Stimulated activated naive B cell treated with anti-CD40 and anti-IgM and Interleukin-4, amounts not matched to agents 10 μg/mL and 1 μg/mL and 100 μg/mL, for 72 hours (primary cell): ENCODE measurements at regions not wholly inside any gene's neighbourhood (a gene's known extent, or its start where the extent isn't known, plus 50 kb on each side); places are given as distances from the start of the nearest gene placed in this dataset.

Experiments used
- ATAC-seq, 2 donors: fragments of 150-1000 bp; cut with Tn5 transposase; replicated peaks; 2 replicates each; pipeline ENCODE4 v1.10.0; 2021; ENCODE audit warnings: moderate library complexity in 1 of 2
- DNase-seq: peaks from one replicate; pipeline ENCODE4 v3.0.0; 2021
- H3K27ac Mint-ChIP-seq: one replicate; pipeline ENCODE4 v1.8.0; 2022; ENCODE audit warnings: mild to moderate bottlenecking, mixed read lengths
- H3K27me3 Mint-ChIP-seq, 2 donors: one replicate each; pipeline ENCODE4 v1.8.0; 2022; ENCODE audit warnings: mixed read lengths in 2 of 2
- H3K36me3 Mint-ChIP-seq, 2 donors: one replicate each; pipeline ENCODE4 v1.8.0; 2022; ENCODE audit warnings: mixed read lengths in 2 of 2, mild to moderate bottlenecking in 1 of 2
- H3K4me1 Mint-ChIP-seq, 2 donors: one replicate each; pipeline ENCODE4 v1.8.0; 2022; ENCODE audit warnings: mixed read lengths in 2 of 2, mild to moderate bottlenecking in 1 of 2
- H3K4me3 Mint-ChIP-seq, 2 donors: one replicate each; pipeline ENCODE4 v1.8.0; 2022; ENCODE audit warnings: mild to moderate bottlenecking in 2 of 2, mixed read lengths in 2 of 2, moderate library complexity in 1 of 2
- H3K9me3 Mint-ChIP-seq, 2 donors: one replicate each; pipeline ENCODE4 v1.8.0; 2022; ENCODE audit warnings: mixed read lengths in 2 of 2, mild to moderate bottlenecking in 1 of 2

DNA sequence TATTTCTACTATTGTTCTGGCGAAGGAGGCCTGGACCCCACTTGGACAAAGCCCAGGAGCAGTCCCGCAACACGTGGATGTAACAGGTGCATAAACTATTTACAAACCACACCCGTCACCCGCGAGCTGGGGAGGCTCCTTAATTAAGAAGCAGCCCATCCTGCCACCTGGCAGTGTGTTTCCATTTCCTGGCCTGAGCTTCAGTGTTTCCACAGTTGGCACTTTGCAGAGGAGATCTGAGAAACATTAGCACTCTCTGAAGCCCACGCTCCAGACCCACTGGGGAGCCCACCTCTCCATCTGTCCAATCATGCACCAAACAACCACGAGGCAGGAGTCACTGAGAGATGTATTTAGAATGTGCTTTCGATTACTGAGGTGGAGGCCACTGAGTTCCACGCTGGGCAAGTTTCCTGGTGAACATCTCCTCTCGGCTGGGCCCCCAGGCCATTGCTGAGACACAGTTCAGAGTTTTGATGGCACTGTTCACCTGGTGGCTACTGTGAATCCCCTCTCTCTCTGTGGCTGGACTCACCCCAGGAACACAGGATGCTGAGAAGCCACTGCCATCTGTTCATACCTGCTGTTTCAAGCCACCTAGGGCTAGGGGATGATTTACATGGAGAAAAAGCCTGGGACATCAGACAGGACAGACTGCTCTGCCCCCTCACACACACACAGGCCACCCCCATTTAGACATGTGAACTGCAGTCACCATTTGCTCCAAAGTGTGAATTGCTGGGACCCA lies 129.1 kb downstream of the AIPL1 start:
- H3K27ac Mint-ChIP-seq: no peak overlapping the region
- ATAC-seq: no peak
- H3K27me3 Mint-ChIP-seq: peaks cover 34 to 40% of the 10 kb centered on the region in 2 donors
- no peak overlapping the region for H3K4me3 Mint-ChIP-seq
- no peaks in the 10 kb centered on the region for H3K4me1 Mint-ChIP-seq
- H3K36me3 Mint-ChIP-seq: no peaks in the 10 kb centered on the region
- H3K9me3 Mint-ChIP-seq: no peaks in the 10 kb centered on the region
- no peak for DNase-seq

DNA sequence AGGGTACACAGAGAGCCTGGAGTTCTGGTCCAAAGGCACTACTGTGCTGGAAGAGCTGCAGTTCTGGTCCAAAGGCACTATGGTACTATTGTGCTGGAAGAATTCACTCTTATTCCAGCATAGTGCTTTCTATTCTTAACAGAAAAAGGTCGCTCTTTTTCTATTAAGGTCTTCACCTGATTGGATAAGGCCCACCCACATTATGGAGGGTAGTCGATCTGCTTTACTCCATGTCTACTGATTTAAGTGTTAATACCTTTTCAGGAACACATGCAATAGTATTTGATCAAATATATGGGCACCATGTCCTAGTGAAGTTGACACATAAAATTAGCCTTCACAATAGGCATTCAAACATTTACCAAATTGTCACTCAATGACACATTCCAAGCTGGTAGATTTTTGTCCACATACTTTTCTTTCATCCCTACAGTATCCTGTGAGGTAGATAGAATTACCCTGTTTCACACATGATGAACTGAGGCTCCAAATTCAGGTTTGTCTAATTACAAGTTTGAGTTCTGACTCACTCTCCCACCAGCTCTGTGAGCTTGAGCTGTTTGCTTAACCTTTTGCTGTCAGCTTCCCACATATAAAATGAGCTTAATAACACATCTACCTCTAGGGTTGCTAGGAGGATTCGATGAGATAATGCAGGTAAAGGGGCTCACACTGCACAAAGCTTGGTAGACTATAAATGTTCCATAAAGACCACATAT lies 129.9 kb downstream of the AIPL1 start:
- no peak for DNase-seq
- no peak overlapping the region for H3K27ac Mint-ChIP-seq
- no peak for ATAC-seq
- peaks cover 30 to 32% of the 10 kb centered on the region in 2 donors for H3K27me3 Mint-ChIP-seq
- H3K9me3 Mint-ChIP-seq: no peaks in the 10 kb centered on the region
- no peak overlapping the region for H3K4me3 Mint-ChIP-seq
- H3K36me3 Mint-ChIP-seq: no peaks in the 10 kb centered on the region
- no peaks in the 10 kb centered on the region for H3K4me1 Mint-ChIP-seq

DNA sequence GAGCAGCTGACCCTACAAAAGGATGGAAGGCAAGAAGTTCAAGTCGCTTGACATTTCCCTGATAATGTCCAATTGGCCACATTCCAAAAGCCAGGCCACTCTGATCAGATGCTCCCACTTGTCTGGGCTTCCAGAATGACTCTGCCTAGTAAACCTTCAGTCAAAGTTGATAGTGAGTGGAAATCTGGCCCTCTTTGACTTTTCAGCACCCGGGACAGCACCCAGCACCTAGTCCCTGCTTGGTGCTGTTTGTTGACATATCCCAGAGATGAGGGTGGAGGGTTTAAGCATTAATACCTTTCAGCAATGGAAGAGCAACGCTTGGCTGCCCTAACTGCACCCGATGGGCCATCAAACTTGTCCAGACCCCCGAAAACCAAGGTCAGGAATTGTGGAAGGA lies 131.3 kb downstream of the AIPL1 start:
- no peak for DNase-seq
- Mint-ChIP-seq H3K36me3 (no peaks in the 10 kb centered on the region), H3K4me1 (no peaks in the 10 kb centered on the region), H3K27ac (no peak overlapping the region), H3K4me3 (no peak overlapping the region), H3K27me3 (peaks cover 25 to 35% of the 10 kb centered on the region in 2 donors), H3K9me3 (no peaks in the 10 kb centered on the region)
- ATAC-seq: no peak

DNA sequence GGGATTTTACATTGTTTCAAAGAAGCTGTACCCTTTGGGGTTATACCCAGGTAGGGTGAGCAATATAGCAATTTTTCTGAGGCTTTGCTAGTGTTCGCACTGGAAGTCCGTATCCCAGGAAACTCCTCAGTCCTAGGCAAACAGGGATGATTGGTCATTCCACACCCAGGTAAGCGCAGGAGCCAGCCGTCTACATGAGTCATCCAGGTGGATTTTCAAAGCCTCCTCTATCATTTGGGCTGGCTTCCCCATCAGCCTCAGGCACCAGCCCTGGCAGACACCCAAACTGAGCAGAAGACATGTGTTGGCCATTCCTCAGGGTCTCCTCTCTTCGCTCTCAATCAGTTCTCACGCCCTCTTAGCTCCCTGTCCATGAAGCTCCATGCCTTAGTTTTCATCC lies 135.6 kb downstream of the AIPL1 start:
- H3K27ac Mint-ChIP-seq: no peak overlapping the region
- H3K9me3 Mint-ChIP-seq: no peaks in the 10 kb centered on the region
- H3K36me3 Mint-ChIP-seq: no peaks in the 10 kb centered on the region
- H3K27me3 Mint-ChIP-seq: peaks cover 23 to 26% of the 10 kb centered on the region in 2 donors
- no peaks in the 10 kb centered on the region for H3K4me1 Mint-ChIP-seq
- DNase-seq (no peak), ATAC-seq (no peak)
- H3K4me3 Mint-ChIP-seq: no peak overlapping the region

DNA sequence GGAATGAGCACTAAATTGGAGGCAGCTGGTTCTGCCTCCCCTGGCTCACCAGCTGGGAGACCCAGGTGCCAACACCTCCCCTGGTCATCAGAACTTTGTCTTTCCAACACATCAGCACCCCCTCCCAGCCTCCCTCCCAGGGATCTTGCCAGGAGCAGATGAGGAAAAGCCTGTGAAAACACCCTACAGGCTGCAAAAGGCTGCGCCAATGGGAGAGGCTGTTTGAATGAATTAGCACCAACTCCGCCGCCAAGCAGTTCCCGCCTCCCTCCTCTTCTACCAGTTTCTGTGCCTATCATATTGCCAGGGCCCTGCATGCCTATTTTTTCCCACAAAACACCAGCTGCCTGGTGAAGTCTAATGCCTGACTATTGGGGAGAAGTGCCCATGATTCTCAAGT lies 137.0 kb downstream of the AIPL1 start:
- Mint-ChIP-seq H3K9me3 (no peaks in the 10 kb centered on the region), H3K36me3 (no peaks in the 10 kb centered on the region), H3K4me3 (no peak overlapping the region), H3K4me1 (no peaks in the 10 kb centered on the region), H3K27ac (no peak overlapping the region), H3K27me3 (peaks cover 18 to 26% of the 10 kb centered on the region in 2 donors)
- ATAC-seq (no peak), DNase-seq (no peak)

DNA sequence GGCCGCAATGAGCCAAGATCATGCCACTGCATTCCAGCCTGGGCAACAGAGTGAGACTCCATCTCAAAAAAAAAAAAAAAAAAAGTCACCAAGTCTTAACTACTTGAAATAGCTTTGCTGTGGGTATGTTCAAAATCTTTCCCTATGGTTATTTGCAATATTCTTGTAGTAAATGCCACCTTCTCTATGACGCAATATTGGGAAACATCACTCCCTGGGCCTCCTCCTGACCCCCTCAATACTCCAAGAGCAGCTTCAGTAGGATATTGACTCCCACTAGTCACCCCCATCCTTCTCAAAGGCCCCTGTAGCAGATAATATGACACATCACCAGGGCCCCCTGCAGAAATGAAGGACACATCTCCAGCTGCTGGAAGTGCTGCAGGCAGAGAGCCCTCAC lies 137.8 kb downstream of the AIPL1 start:
- Mint-ChIP-seq H3K27me3 (peaks cover 24 to 26% of the 10 kb centered on the region in 2 donors), H3K4me1 (no peaks in the 10 kb centered on the region), H3K36me3 (no peaks in the 10 kb centered on the region), H3K4me3 (no peak overlapping the region), H3K9me3 (no peaks in the 10 kb centered on the region), H3K27ac (no peak overlapping the region)
- no peak for DNase-seq
- ATAC-seq: no peak

DNA sequence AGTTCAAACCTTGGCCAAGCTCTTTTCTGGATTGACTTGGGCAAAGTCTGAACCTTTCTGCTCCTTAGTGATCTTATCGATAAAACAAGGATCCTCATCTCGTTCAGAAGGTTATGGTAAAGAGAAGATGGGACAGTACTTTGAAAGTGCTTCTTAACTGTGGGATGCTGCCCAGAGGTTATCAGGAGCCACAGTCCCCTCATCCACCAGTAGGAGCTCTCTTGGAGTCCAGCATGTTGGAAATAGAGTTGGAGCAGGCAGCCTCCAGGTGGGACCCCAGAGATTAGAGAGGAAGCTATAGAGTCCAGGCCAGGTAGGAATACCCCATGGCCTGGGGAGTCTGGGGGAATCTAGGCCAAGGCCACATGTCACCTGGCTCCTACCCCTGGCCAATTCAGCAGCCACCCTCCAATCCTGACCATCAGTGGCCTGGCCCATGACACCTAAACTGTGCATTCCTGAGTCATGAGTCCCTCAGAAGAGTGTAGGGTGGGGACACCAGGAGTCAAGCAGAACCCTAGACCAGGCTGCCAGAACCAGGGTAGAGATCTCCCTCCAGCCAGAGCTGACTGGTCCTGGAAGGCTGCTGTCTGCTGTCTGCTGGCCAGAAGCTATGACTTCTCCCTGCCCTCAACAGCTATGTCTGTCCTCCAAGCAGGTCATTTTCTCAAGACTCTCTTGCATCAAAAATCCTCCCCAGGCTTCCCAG lies 144.3 kb downstream of the AIPL1 start:
- no peak for DNase-seq
- H3K4me1 Mint-ChIP-seq: no peaks in the 10 kb centered on the region
- H3K9me3 Mint-ChIP-seq: no peaks in the 10 kb centered on the region
- H3K4me3 Mint-ChIP-seq: no peak overlapping the region
- no peak for ATAC-seq
- H3K27ac Mint-ChIP-seq: no peak overlapping the region
- no peaks in the 10 kb centered on the region for H3K36me3 Mint-ChIP-seq
- H3K27me3 Mint-ChIP-seq: peaks cover 9 to 18% of the 10 kb centered on the region in 2 donors

DNA sequence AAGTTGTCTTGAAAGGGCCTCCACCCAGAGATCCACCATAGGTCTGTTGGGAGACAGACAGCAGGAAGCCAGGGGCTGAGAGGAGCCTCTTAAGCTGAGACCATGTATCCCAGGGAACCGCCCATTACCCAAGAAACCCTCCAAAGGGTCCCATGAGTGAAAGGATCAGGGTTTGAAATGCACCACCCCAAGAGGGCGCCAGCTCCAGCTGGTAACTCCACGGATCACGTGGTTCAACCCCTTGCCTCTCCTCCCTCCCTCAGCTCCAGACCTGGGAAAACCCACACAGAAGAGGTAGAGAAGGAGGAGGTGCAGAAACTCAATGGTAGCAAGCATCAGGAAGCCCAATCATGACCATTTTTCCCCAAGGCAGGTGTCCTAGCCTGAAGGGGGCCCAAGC lies 148.7 kb downstream of the AIPL1 start:
- Mint-ChIP-seq H3K36me3 (no peaks in the 10 kb centered on the region), H3K4me1 (no peaks in the 10 kb centered on the region), H3K4me3 (no peak overlapping the region), H3K27me3 (peaks cover 0 to 8% of the 10 kb centered on the region in 2 donors), H3K9me3 (no peaks in the 10 kb centered on the region), H3K27ac (no peak overlapping the region)
- DNase-seq (no peak), ATAC-seq (no peak)

DNA sequence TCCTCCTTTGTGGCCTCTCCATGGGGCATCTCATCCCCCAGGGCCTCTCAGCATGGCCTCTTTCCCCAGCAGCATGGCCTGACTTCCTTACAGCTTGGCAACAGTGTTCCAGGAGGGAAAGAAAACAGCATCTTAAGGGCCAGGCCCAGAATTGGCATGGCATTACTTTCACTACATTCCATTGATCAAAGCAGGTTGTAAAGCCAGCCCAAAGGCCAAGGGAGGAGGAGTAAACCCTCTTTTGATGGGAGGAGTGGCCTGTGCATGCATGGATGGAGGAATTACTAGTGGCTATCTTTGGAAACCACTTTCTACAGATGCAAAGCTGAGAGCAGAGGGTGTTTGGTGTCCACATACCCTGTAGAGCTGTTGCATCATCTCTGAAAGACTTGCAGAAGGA lies 149.4 kb downstream of the AIPL1 start:
- no peaks in the 10 kb centered on the region for H3K36me3 Mint-ChIP-seq
- no peak overlapping the region for H3K4me3 Mint-ChIP-seq
- H3K9me3 Mint-ChIP-seq: peaks cover 0 to 1% of the 10 kb centered on the region in 2 donors
- H3K27ac Mint-ChIP-seq: no peak overlapping the region
- H3K4me1 Mint-ChIP-seq: no peaks in the 10 kb centered on the region
- H3K27me3 Mint-ChIP-seq: peaks cover 3 to 14% of the 10 kb centered on the region in 2 donors
- DNase-seq (no peak), ATAC-seq (no peak)

DNA sequence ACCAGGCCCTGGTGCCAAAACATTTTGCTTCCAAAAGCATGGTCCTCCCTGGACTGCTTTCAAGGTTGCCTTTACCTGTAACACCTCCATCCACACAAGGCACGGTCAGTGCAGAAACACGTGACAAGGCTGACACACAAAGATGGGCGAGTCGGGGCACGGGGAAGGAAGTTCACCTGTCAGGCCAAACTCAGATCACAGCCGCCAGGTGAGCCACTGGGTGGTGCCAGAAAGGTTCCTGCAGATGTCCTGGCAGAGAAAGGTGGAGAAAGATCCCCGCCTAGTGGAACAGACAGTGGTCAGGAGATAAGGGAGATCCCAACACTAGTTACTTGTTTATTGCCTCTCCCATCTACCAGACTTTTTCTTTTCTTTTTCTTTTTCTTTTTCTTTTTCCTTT lies 155.3 kb downstream of the AIPL1 start:
- DNase-seq: no peak
- Mint-ChIP-seq H3K4me1 (no peaks in the 10 kb centered on the region), H3K9me3 (peaks cover 0 to 1% of the 10 kb centered on the region in 2 donors), H3K36me3 (no peaks in the 10 kb centered on the region), H3K27ac (no peak overlapping the region), H3K27me3 (peaks cover 9 to 12% of the 10 kb centered on the region in 2 donors), H3K4me3 (no peak overlapping the region)
- no peak for ATAC-seq

DNA sequence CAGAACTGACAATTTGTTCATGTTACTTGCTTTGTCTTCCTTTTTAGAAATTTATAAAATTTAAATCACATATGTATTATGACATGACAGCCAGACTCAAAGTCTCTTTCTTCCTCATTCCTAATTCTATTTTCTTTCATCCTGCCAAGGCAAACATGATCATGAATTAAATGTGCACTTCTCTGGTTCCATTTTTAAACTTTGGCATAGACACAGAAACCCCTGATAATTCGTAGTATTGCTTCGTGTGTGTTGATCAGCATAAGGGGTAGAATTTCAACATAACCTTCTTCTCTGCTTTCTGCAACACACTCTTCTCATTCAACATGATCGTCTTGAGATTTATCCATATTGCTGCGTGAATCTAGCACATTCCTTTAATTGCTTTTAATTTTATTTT lies 156.5 kb downstream of the AIPL1 start:
- no peak overlapping the region for H3K27ac Mint-ChIP-seq
- DNase-seq: no peak
- H3K4me1 Mint-ChIP-seq: no peaks in the 10 kb centered on the region
- H3K36me3 Mint-ChIP-seq: no peaks in the 10 kb centered on the region
- H3K9me3 Mint-ChIP-seq: peaks cover 0 to 1% of the 10 kb centered on the region in 2 donors
- no peak overlapping the region for H3K4me3 Mint-ChIP-seq
- peaks cover 9 to 12% of the 10 kb centered on the region in 2 donors for H3K27me3 Mint-ChIP-seq
- no peak for ATAC-seq

DNA sequence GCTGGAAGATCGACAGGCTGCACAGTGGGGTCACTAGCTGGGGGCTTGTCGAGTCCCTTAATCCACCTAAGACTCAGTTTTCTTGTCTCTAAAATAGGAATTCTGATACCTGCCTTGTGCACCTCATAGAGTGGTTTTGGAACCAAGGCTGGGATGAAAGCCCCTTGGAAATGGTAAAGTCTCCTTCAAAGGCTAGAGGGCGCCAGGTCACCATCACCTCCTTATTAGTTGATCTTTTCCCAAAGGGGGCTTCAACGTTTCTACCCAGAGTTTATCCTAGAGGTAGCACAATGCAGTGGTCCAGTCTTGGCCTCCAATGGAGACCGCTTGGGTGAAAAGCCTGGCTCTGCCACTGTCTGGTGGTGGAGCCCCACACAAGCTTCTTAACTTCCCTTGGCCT lies 158.2 kb downstream of the AIPL1 start:
- Mint-ChIP-seq H3K27ac (no peak overlapping the region), H3K27me3 (peaks cover 9 to 16% of the 10 kb centered on the region in 2 donors), H3K9me3 (peaks cover 0 to 1% of the 10 kb centered on the region in 2 donors), H3K4me1 (no peaks in the 10 kb centered on the region), H3K4me3 (no peak overlapping the region), H3K36me3 (no peaks in the 10 kb centered on the region)
- ATAC-seq (no peak), DNase-seq (no peak)

DNA sequence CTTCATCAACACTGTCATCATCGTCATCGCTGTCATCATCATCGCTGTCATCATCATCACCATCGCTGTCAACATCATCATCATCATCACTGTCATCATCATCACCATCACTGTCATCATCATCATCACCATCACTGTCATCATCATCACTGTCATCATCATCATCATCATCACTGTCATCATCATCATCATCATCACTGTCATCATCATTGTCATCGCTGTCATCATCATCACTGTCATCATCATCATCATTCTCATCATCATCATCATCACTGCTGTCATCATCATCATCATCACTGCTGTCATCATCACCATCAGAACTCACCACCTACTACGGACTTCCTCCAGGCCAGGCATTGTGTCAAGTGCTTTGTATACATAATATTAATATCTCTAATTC lies 160.6 kb downstream of the AIPL1 start:
- Mint-ChIP-seq H3K36me3 (no peaks in the 10 kb centered on the region), H3K4me3 (no peak overlapping the region), H3K4me1 (no peaks in the 10 kb centered on the region), H3K27ac (no peak overlapping the region), H3K9me3 (no peaks in the 10 kb centered on the region), H3K27me3 (peaks cover 0 to 12% of the 10 kb centered on the region in 2 donors)
- DNase-seq: no peak
- ATAC-seq: no peak

DNA sequence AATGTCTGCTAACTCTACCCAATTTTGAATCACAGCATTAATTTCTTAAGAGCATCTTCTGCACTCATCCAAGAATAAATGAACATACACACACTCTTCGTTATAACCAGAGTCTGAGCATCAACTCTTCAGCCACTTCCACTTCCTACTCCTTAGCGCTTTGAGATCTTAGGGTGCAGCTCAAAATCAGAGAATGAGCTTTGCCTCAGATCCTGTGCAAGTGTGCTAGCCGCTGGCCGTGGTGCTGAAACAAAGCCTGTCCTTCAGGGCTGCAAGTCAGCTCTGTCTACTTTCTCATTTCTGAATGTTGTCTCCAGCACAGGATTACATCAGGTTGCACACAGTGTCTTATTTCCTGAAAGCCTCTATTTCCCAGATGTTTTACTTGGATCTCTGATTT lies 165.4 kb downstream of the AIPL1 start:
- H3K9me3 Mint-ChIP-seq: peaks cover 0 to 2% of the 10 kb centered on the region in 2 donors
- no peak overlapping the region for H3K4me3 Mint-ChIP-seq
- H3K27ac Mint-ChIP-seq: no peak overlapping the region
- H3K4me1 Mint-ChIP-seq: no peaks in the 10 kb centered on the region
- ATAC-seq (no peak), DNase-seq (no peak)
- no peaks in the 10 kb centered on the region for H3K36me3 Mint-ChIP-seq
- peaks cover 0 to 3% of the 10 kb centered on the region in 2 donors for H3K27me3 Mint-ChIP-seq

DNA sequence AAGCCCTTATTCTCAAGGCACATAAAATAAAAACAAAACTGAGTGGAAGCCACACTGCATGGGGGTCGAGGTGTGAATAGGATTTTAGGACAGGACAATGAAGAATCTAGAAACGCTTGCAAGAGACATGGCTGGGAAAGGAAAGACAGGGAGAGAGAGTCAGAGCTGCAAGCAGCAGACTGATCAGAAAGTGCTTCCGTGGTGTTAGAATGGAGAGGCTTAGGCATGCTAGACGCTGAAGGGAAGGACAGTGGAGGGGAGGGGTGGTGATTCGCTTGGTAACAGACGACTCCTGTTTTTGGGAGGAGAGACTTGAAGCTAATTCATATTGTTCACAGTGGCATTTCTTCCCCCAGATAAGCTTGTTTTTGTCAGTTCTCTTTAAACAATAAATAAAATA lies 173.5 kb downstream of the AIPL1 start:
- peaks cover 0 to 2% of the 10 kb centered on the region in 2 donors for H3K9me3 Mint-ChIP-seq
- DNase-seq (no peak), ATAC-seq (no peak)
- no peak overlapping the region for H3K4me3 Mint-ChIP-seq
- no peak overlapping the region for H3K27ac Mint-ChIP-seq
- peaks cover 41 to 42% of the 10 kb centered on the region in 2 donors for H3K27me3 Mint-ChIP-seq
- H3K36me3 Mint-ChIP-seq: no peaks in the 10 kb centered on the region
- no peaks in the 10 kb centered on the region for H3K4me1 Mint-ChIP-seq
